NCI-H1105 treated with DMSO at 0.1 percent for 48 hours (cell line): ENCODE measurements at regions not wholly inside any gene's neighbourhood (a gene's known extent, or its start where the extent isn't known, plus 50 kb on each side); places are given as distances from the start of the nearest gene placed in this dataset.

ENCODE experiments used
- DNase-seq: peaks from one replicate; lab custom pipeline; 2025; lab: John Stamatoyannopoulos, UW

GRCh38 chr6:14254505-14254904 is 136.9 kb downstream of the CD83 start:
- DNase-seq: no peak

- no peak for DNase-seq
Measured at GRCh38 chr6:14255916-14256315, 138.3 kb downstream of the CD83 start.

GRCh38 chr6:14258117-14258516 is 140.5 kb downstream of the CD83 start:
- DNase-seq: no peak

GRCh38 chr6:14258695-14259593 is 141.4 kb downstream of the CD83 start:
- no peak for DNase-seq

- DNase-seq: no peak
Measured at GRCh38 chr6:14259594-14260152, 142.1 kb downstream of the CD83 start.

GRCh38 chr6:14260839-14261238 is 143.3 kb downstream of the CD83 start:
- no peak for DNase-seq

GRCh38 chr6:14263881-14264424 is 146.4 kb downstream of the CD83 start:
- no peak for DNase-seq

GRCh38 chr6:14265049-14266021 is 147.8 kb downstream of the CD83 start:
- DNase-seq: no peak

- DNase-seq: no peak
Measured at GRCh38 chr6:14266266-14266665, 148.7 kb downstream of the CD83 start.

- no peak for DNase-seq
Measured at GRCh38 chr6:14267885-14268660, 150.5 kb downstream of the CD83 start.

- DNase-seq: no peak
Measured at GRCh38 chr6:14269436-14269835, 151.9 kb downstream of the CD83 start.

- DNase-seq: no peak
Measured at GRCh38 chr6:14270142-14270893, 152.7 kb downstream of the CD83 start.

- no peak for DNase-seq
Measured at GRCh38 chr6:14270925-14271788, 153.6 kb downstream of the CD83 start.

- DNase-seq: no peak
Measured at GRCh38 chr6:14271789-14272736, 154.5 kb downstream of the CD83 start.

- peak; percentile 2 for DNase-seq
Measured at GRCh38 chr6:14272737-14273085, 155.1 kb downstream of the CD83 start.

- DNase-seq: no peak
Measured at GRCh38 chr6:14273191-14273590, 155.6 kb downstream of the CD83 start.

GRCh38 chr6:14274016-14274415 is 156.4 kb downstream of the CD83 start:
- no peak for DNase-seq
